Right atrium auricular region (tissue), 2 donors: ENCODE measurements at regions not wholly inside any gene's neighbourhood (a gene's known extent, or its start where the extent isn't known, plus 50 kb on each side); places are given as distances from the start of the nearest gene placed in this dataset.

Experiments used
- DNase-seq: peaks from one replicate; pipeline ENCODE4 v3.0.0-alpha.2; 2019; ENCODE audit warnings: low spot score
- H3K27ac ChIP-seq, 2 donors: fragments of 200-600 bp; sonication (generic); 1 replicate in 1 of 2; 2 replicates in 1 of 2; pipeline ENCODE4 v1.5.1; 2016 to 2019
- H3K27me3 ChIP-seq, 2 donors: fragments of 200-600 bp; sonication (generic); one replicate each; pipeline versions ENCODE4 v1.5.1 to v1.6.0; 2017 to 2019
- H3K36me3 ChIP-seq: fragments of 200-600 bp; sonication (generic); one replicate; pipeline ENCODE4 v1.5.1; 2016
- H3K4me1 ChIP-seq, 2 donors: fragments of 200-600 bp; sonication (generic); one replicate each; pipeline versions ENCODE4 v1.5.1 to v1.6.0; 2017 to 2019
- H3K4me3 ChIP-seq, 2 donors: fragments of 200-600 bp; sonication (generic); 1 replicate in 1 of 2; 2 replicates in 1 of 2; pipeline ENCODE4 v1.5.1; 2017 to 2019; ENCODE audit warnings: mild to moderate bottlenecking in 1 of 2, moderate library complexity in 1 of 2
- H3K9me3 ChIP-seq, 2 donors: fragments of 200-600 bp; sonication (generic); one replicate each; pipeline ENCODE4 v1.5.1; 2019
- CTCF ChIP-seq, 2 donors: fragments of 200-600 bp; sonication (generic); IDR thresholded peaks; one replicate each; pipeline ENCODE4 v1.5.1; 2019; ENCODE audit warnings: antibody characterized with exemption in 2 of 2

GRCh38 chr9:91098203-91098850, 263.4 kb downstream of the AUH start:
- no peak overlapping the region for H3K4me3 ChIP-seq
- DNase-seq = no peak
- H3K27ac ChIP-seq = peak overlapping the region; percentile 77 to 86
- H3K4me1 ChIP-seq = peaks cover 0 to 45% of the 10 kb centered on the region in 2 donors
- H3K9me3 ChIP-seq = peaks cover 0 to 13% of the 10 kb centered on the region in 2 donors
- no peaks in the 10 kb centered on the region for H3K36me3 ChIP-seq
- H3K27me3 ChIP-seq = no peaks in the 10 kb centered on the region
- no peak for TF ChIP-seq CTCF (IDR thresholded peaks at IDR 0.05)

DNA sequence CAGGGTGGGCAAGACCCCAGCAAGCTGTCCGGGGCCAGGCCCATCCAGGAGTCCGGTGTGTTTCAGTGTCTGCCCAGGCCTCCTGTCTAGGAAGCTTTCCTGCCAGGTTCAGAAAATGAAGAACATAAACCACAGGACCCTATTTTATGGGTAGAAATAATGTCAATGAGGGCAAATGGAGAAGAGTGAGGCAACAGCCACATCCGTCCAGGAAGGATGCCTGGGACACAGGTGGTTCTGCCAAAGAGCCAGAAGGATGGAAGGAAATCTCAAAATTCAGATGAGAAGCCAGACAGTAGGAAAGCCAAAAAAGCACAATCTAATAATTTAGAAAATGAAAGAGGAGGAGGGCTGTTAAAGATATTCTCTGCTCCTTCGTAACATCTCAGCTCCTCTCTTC, 262.3 kb downstream of the AUH start:
- Histone ChIP-seq H3K36me3 (no peaks in the 10 kb centered on the region), H3K27ac (peak overlapping the region; percentile 77 to 86), H3K4me1 (peaks cover 0 to 45% of the 10 kb centered on the region in 2 donors), H3K4me3 (no peak overlapping the region), H3K9me3 (peaks cover 0 to 2% of the 10 kb centered on the region in 2 donors), H3K27me3 (no peaks in the 10 kb centered on the region)
- no peak for TF ChIP-seq CTCF (IDR thresholded peaks at IDR 0.05)
- no peak for DNase-seq

DNA sequence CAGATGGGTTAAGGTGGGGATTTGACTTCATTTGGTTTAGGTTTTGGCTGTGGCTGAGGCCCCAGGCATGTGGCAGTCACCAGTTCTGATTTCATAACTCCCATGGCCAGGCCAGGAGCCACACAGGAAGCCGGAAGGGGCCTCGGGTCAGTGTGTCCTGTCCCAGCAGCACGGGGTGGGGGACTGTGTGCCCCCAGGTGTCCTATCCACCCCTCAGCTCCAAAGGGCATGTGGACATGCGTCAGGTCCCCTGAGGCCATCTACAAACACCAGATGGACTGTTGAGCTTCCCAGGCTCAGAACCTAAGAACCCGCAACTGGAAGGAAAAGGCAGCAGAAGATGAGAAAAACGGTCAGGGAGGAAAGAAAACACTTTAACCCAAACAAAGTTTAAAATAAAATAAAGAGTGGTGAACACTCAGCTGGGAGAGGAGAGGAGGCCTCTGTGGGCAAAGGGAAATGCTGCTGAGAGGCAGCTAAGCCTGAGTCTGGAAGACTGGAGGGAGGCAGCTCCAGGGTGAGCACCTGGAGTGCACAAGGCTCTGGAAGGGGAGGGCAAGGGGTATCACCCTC, 260.8 kb downstream of the AUH start:
- Histone ChIP-seq H3K4me3 (no peak overlapping the region), H3K27ac (peak overlapping the region; percentile 86 to 92), H3K27me3 (no peaks in the 10 kb centered on the region), H3K36me3 (no peaks in the 10 kb centered on the region), H3K9me3 (no peaks in the 10 kb centered on the region), H3K4me1 (peaks cover 0 to 45% of the 10 kb centered on the region in 2 donors)
- TF ChIP-seq CTCF (IDR thresholded peaks at IDR 0.05) = no peak
- DNase-seq = peak; percentile 74

DNA sequence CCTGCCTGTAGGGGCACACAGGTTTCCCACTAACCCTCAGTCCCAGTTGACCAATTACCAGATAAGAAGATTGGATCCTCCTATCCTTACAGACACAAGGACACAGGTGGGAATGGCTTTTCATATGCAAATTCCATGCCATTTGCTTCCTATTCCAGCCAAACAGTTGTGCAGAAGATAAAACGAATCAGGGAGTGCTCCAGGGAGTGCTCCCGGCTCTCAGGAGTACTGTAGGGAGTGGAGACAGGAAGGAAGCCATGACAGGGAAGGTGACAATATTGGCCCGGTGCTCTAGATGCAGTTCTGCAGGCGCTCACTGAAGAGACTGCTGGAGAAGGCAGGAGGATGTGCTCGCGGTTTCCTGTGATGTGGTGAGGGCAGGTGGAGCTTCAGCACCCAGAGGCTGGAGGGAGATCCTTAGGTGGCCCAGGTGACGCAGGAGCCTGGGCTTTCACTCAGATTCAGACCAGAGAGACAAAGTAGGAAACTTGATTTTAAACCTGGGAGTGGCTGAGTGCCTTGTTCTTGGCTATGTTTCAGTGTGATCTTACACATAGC, 260.0 kb downstream of the AUH start:
- Histone ChIP-seq H3K9me3 (no peaks in the 10 kb centered on the region), H3K4me3 (no peak overlapping the region), H3K36me3 (no peaks in the 10 kb centered on the region), H3K4me1 (peaks cover 0 to 45% of the 10 kb centered on the region in 2 donors), H3K27me3 (no peaks in the 10 kb centered on the region), H3K27ac (peak overlapping the region; percentile 86 to 92)
- DNase-seq = no peak
- no peak for TF ChIP-seq CTCF (IDR thresholded peaks at IDR 0.05)

GRCh38 chr9:91102269-91102668, 259.4 kb downstream of the AUH start:
- H3K4me1 ChIP-seq = peaks cover 0 to 45% of the 10 kb centered on the region in 2 donors
- no peak overlapping the region for H3K4me3 ChIP-seq
- peak overlapping the region; percentile 86 to 92 for H3K27ac ChIP-seq
- no peak for TF ChIP-seq CTCF (IDR thresholded peaks at IDR 0.05)
- no peaks in the 10 kb centered on the region for H3K27me3 ChIP-seq
- no peaks in the 10 kb centered on the region for H3K9me3 ChIP-seq
- H3K36me3 ChIP-seq = no peaks in the 10 kb centered on the region
- DNase-seq = no peak
